ENCODE measurements at regions not wholly inside any gene's neighbourhood (a gene's known extent, or its start where the extent isn't known, plus 50 kb on each side); places are given as distances from the start of the nearest gene placed in this dataset.

GRCh38 chr4:151611960-151612359, 148.8 kb downstream of the GATB start:
- no peak for DNase-seq

GRCh38 chr4:151613290-151613689, 147.5 kb downstream of the GATB start:
- DNase-seq, result no peak

DNA sequence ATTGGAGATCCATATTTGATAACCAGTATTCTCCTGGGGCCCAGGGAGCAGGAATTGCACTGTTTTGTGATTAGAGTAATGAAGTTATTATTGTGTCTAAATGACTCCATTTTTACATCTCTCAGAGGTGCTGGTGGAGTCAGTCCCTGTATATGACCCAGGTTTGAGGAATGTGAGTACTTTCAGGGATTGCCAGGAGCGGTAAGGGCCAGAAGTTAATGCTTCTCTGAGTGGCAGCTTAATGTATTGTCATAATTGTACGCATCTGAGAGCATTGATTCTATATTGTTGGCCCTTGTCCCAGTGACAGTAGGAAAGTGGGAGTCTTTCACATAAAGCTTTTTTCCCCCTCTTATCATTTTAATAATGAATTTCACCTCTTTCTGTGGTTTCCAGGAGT, 146.2 kb downstream of the GATB start:
- DNase-seq, result no peak

DNA sequence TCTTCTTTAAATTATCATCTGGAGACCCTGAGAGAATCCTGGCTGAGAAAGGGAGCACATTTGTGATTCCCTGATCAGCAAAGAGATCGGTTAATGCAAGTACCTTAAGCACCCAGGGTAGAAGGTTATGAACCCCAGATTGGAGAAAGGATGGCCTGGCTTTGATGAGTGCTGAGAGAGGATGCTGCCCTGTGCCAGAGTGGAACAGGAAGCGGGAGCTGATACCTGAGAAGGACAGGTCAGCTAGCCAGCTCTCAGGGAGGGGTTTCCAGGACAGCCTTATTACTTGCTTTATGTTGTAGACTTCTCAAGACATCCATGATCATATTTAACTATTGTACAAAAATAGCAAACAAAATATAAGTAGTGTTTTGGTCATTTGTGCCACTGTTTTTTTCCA, 141.9 kb downstream of the GATB start:
- no peak for DNase-seq

- no peak for DNase-seq
These were observed 140.7 kb downstream of the GATB start for GRCh38 chr4:151620066-151620465.
